ENCODE measurements at regions not wholly inside any gene's neighbourhood (a gene's known extent, or its start where the extent isn't known, plus 50 kb on each side); places are given as distances from the start of the nearest gene placed in this dataset.

- Histone ChIP-seq H4K8ac (ENCODE audit: low read depth, low read length) (no peak overlapping the region), H3K79me1 (ENCODE audit: low read length) (no peaks in the 10 kb centered on the region), H3K4ac (ENCODE audit: low read depth, low read length) (no peak overlapping the region), H3K4me1 (ENCODE audit: control insufficient read depth, low read depth, low read length) (no peaks in the 10 kb centered on the region), H3K27ac (ENCODE audit: low read depth, low read length) (no peak overlapping the region), H4K5ac (ENCODE audit: low read length) (no peak overlapping the region), H2BK5ac (ENCODE audit: low read length) (no peak overlapping the region), H3K4me3 (ENCODE audit: low read length) (no peak overlapping the region), H3K9ac (ENCODE audit: low read length) (no peak overlapping the region), H2BK120ac (ENCODE audit: low read depth, low read length) (no peak overlapping the region), H3K23ac (ENCODE audit: low read length) (no peak overlapping the region), H3K4me2 (ENCODE audit: low read length) (no peak overlapping the region), H3K18ac (ENCODE audit: low read length) (peak overlapping the region; percentile 51), H3K27me3 (ENCODE audit: insufficient read depth, low read length, poor library complexity) (no peaks in the 10 kb centered on the region), H2AK5ac (ENCODE audit: low read length) (no peak overlapping the region), H3K56ac (ENCODE audit: low read length) (no peak overlapping the region), H3K79me2 (ENCODE audit: control insufficient read depth, insufficient read depth, low read length) (no peaks in the 10 kb centered on the region), H2BK15ac (replicated peaks; ENCODE audit: low read depth) (no peak overlapping the region), H3K36me3 (ENCODE audit: control insufficient read depth, insufficient read depth, low read length) (no peaks in the 10 kb centered on the region)
- no peak for DNase-seq
- WGBS (ENCODE audit: extremely low coverage, insufficient coverage, low lambda C conversion rate) = no CpG with 5 or more reads among the region's 4 CpGs
Measured at GRCh38 chr3:21158861-21159542, 592.0 kb downstream of the ZNF385D start.

GRCh38 chr3:21154911-21155310, 596.1 kb downstream of the ZNF385D start:
- Histone ChIP-seq H3K79me2 (ENCODE audit: control insufficient read depth, insufficient read depth, low read length) (no peaks in the 10 kb centered on the region), H3K27me3 (ENCODE audit: insufficient read depth, low read length, poor library complexity) (no peaks in the 10 kb centered on the region)

DNA sequence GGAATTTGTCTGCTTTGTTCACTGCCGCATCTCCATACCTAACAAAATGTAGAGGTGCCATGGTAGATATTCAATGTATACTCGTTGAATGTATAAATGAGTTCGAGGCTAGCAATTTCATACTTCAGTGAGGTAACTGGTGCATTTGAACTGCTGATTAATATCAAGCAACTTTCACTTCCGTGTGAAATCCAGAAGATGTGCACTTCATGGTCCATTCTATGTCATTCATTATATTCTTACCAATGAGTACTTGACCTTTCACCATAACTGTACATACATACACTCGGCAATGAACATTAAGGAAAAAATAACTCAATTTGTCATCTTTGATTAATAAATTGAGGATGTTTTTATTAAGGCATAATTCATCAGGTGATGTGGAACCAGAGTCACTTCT, 598.5 kb downstream of the ZNF385D start:
- Histone ChIP-seq H3K27ac (ENCODE audit: low read depth, low read length) (no peak overlapping the region), H3K4me1 (ENCODE audit: control insufficient read depth, low read depth, low read length) (no peaks in the 10 kb centered on the region), H3K27me3 (ENCODE audit: insufficient read depth, low read length, poor library complexity) (no peaks in the 10 kb centered on the region), H2BK5ac (ENCODE audit: low read length) (no peak overlapping the region), H3K9ac (ENCODE audit: low read length) (no peak overlapping the region), H3K36me3 (ENCODE audit: control insufficient read depth, insufficient read depth, low read length) (no peaks in the 10 kb centered on the region), H3K23ac (ENCODE audit: low read length) (no peak overlapping the region), H3K56ac (ENCODE audit: low read length) (no peak overlapping the region), H3K18ac (ENCODE audit: low read length) (no peak overlapping the region), H3K4ac (ENCODE audit: low read depth, low read length) (no peak overlapping the region), H3K4me2 (ENCODE audit: low read length) (no peak overlapping the region), H3K79me1 (ENCODE audit: low read length) (no peaks in the 10 kb centered on the region), H3K79me2 (ENCODE audit: control insufficient read depth, insufficient read depth, low read length) (no peaks in the 10 kb centered on the region), H2BK120ac (ENCODE audit: low read depth, low read length) (no peak overlapping the region), H3K4me3 (ENCODE audit: low read length) (no peak overlapping the region), H2AK5ac (ENCODE audit: low read length) (no peak overlapping the region), H4K5ac (ENCODE audit: low read length) (no peak overlapping the region), H2BK15ac (replicated peaks; ENCODE audit: low read depth) (no peak overlapping the region), H4K8ac (ENCODE audit: low read depth, low read length) (no peak overlapping the region)
- no CpG with 5 or more reads among the region's 5 CpGs for WGBS (ENCODE audit: extremely low coverage, insufficient coverage, low lambda C conversion rate)
- no peak for DNase-seq

More at GRCh38 chr3:21154911-21155310, 596.1 kb downstream of the ZNF385D start:
- H3K36me3 ChIP-seq (ENCODE audit: control insufficient read depth, insufficient read depth, low read length) = no peaks in the 10 kb centered on the region
- no peak overlapping the region for H2BK15ac ChIP-seq (replicated peaks; ENCODE audit: low read depth)
- H2BK120ac ChIP-seq (ENCODE audit: low read depth, low read length) = no peak overlapping the region
- H4K5ac ChIP-seq (ENCODE audit: low read length) = no peak overlapping the region
- H2AK5ac ChIP-seq (ENCODE audit: low read length) = no peak overlapping the region
- H3K4ac ChIP-seq (ENCODE audit: low read depth, low read length) = no peak overlapping the region
- no peak overlapping the region for H3K18ac ChIP-seq (ENCODE audit: low read length)
- no peaks in the 10 kb centered on the region for H3K79me1 ChIP-seq (ENCODE audit: low read length)
- H3K4me3 ChIP-seq (ENCODE audit: low read length) = no peak overlapping the region
- no peak overlapping the region for H3K56ac ChIP-seq (ENCODE audit: low read length)
- H3K9ac ChIP-seq (ENCODE audit: low read length) = no peak overlapping the region
- H3K23ac ChIP-seq (ENCODE audit: low read length) = no peak overlapping the region
- H3K27ac ChIP-seq (ENCODE audit: low read depth, low read length) = no peak overlapping the region
- H4K8ac ChIP-seq (ENCODE audit: low read depth, low read length) = no peak overlapping the region
- H3K4me2 ChIP-seq (ENCODE audit: low read length) = no peak overlapping the region
- no peaks in the 10 kb centered on the region for H3K4me1 ChIP-seq (ENCODE audit: control insufficient read depth, low read depth, low read length)
- no peak overlapping the region for H2BK5ac ChIP-seq (ENCODE audit: low read length)
- no peak for DNase-seq

- H3K36me3 ChIP-seq (ENCODE audit: control insufficient read depth, insufficient read depth, low read length) = no peaks in the 10 kb centered on the region
- no peak overlapping the region for H2BK5ac ChIP-seq (ENCODE audit: low read length)
Measured at GRCh38 chr3:21142949-21143348, 608.1 kb downstream of the ZNF385D start.

DNA sequence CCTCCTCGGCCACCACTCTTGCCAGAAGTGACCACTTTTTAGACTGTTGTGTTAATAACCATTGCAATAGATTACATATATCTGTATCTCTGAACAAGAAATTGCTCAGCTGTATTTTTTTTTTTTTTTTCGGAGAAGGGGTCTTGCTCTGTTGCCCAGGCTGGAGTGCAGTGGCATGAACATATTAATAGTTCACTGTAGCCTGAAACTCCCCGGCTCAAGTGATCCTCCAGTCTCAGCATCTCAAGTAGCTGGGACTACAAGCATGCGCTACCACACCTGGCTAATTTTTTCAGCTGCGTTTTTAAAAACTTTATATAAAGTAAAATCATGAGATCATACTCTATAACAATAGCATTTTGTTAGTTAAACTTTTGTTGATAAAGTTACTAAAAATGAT, 609.0 kb downstream of the ZNF385D start:
- H3K4me1 ChIP-seq (ENCODE audit: control insufficient read depth, low read depth, low read length) = no peaks in the 10 kb centered on the region
- H3K27ac ChIP-seq (ENCODE audit: low read depth, low read length) = no peak overlapping the region
- no peak overlapping the region for H2AK5ac ChIP-seq (ENCODE audit: low read length)
- H2BK15ac ChIP-seq (replicated peaks; ENCODE audit: low read depth) = no peak overlapping the region
- H3K23ac ChIP-seq (ENCODE audit: low read length) = no peak overlapping the region
- no peaks in the 10 kb centered on the region for H3K36me3 ChIP-seq (ENCODE audit: control insufficient read depth, insufficient read depth, low read length)
- no peak overlapping the region for H4K5ac ChIP-seq (ENCODE audit: low read length)
- no peaks in the 10 kb centered on the region for H3K27me3 ChIP-seq (ENCODE audit: insufficient read depth, low read length, poor library complexity)
- no peak overlapping the region for H3K18ac ChIP-seq (ENCODE audit: low read length)
- no peak overlapping the region for H2BK120ac ChIP-seq (ENCODE audit: low read depth, low read length)
- H3K9ac ChIP-seq (ENCODE audit: low read length) = no peak overlapping the region
- peak overlapping the region; percentile 56 for H4K8ac ChIP-seq (ENCODE audit: low read depth, low read length)
- H3K4ac ChIP-seq (ENCODE audit: low read depth, low read length) = no peak overlapping the region
- H3K4me2 ChIP-seq (ENCODE audit: low read length) = no peak overlapping the region
- H3K79me1 ChIP-seq (ENCODE audit: low read length) = no peaks in the 10 kb centered on the region
- no peaks in the 10 kb centered on the region for H3K79me2 ChIP-seq (ENCODE audit: control insufficient read depth, insufficient read depth, low read length)
- H2BK5ac ChIP-seq (ENCODE audit: low read length) = no peak overlapping the region
- no CpG with 5 or more reads among the region's 5 CpGs for WGBS (ENCODE audit: extremely low coverage, insufficient coverage, low lambda C conversion rate)
- no peak overlapping the region for H3K56ac ChIP-seq (ENCODE audit: low read length)
- no peak overlapping the region for H3K4me3 ChIP-seq (ENCODE audit: low read length)
- DNase-seq = no peak

More at GRCh38 chr3:21142949-21143348, 608.1 kb downstream of the ZNF385D start:
- H3K56ac ChIP-seq (ENCODE audit: low read length) = no peak overlapping the region
- no CpG with 5 or more reads among the region's 3 CpGs for WGBS (ENCODE audit: extremely low coverage, insufficient coverage, low lambda C conversion rate)
- no peaks in the 10 kb centered on the region for H3K4me1 ChIP-seq (ENCODE audit: control insufficient read depth, low read depth, low read length)
- H4K5ac ChIP-seq (ENCODE audit: low read length) = no peak overlapping the region
- no peak overlapping the region for H4K8ac ChIP-seq (ENCODE audit: low read depth, low read length)
- H2BK15ac ChIP-seq (replicated peaks; ENCODE audit: low read depth) = no peak overlapping the region
- H3K18ac ChIP-seq (ENCODE audit: low read length) = no peak overlapping the region
- no peak overlapping the region for H2BK120ac ChIP-seq (ENCODE audit: low read depth, low read length)
- H3K79me2 ChIP-seq (ENCODE audit: control insufficient read depth, insufficient read depth, low read length) = no peaks in the 10 kb centered on the region
- no peaks in the 10 kb centered on the region for H3K27me3 ChIP-seq (ENCODE audit: insufficient read depth, low read length, poor library complexity)
- no peak overlapping the region for H2AK5ac ChIP-seq (ENCODE audit: low read length)
- H3K9ac ChIP-seq (ENCODE audit: low read length) = no peak overlapping the region
- no peak overlapping the region for H3K4me2 ChIP-seq (ENCODE audit: low read length)
- no peak for DNase-seq
- H3K4ac ChIP-seq (ENCODE audit: low read depth, low read length) = no peak overlapping the region
- no peak overlapping the region for H3K23ac ChIP-seq (ENCODE audit: low read length)
- no peak overlapping the region for H3K4me3 ChIP-seq (ENCODE audit: low read length)
- no peaks in the 10 kb centered on the region for H3K79me1 ChIP-seq (ENCODE audit: low read length)
- H3K27ac ChIP-seq (ENCODE audit: low read depth, low read length) = no peak overlapping the region

DNA sequence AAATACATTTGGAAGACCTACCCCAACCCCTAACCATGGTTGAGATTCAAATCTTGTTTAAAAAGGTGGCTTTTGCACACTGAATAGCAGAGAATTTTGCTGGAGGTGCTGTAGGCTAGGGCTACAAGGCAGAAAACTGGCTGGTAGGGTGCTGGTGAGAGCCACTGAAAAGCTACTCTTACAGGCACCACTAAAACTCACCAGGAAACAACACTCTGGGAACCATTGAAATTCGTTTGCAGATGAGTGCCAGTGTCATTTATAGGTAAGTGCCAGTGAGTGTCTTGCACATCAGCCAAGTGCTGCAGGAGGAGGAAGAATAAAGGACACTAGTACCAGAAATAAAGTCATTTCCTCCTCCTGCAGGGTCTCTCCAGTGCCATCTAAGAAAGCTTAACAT, 610.2 kb downstream of the ZNF385D start:
- no peaks in the 10 kb centered on the region for H3K4me1 ChIP-seq (ENCODE audit: control insufficient read depth, low read depth, low read length)
- no peak overlapping the region for H3K18ac ChIP-seq (ENCODE audit: low read length)
- no peak overlapping the region for H3K27ac ChIP-seq (ENCODE audit: low read depth, low read length)
- no peaks in the 10 kb centered on the region for H3K79me1 ChIP-seq (ENCODE audit: low read length)
- no peaks in the 10 kb centered on the region for H3K36me3 ChIP-seq (ENCODE audit: control insufficient read depth, insufficient read depth, low read length)
- no peak overlapping the region for H2BK120ac ChIP-seq (ENCODE audit: low read depth, low read length)
- no peak overlapping the region for H3K4ac ChIP-seq (ENCODE audit: low read depth, low read length)
- H3K9ac ChIP-seq (ENCODE audit: low read length) = no peak overlapping the region
- no peaks in the 10 kb centered on the region for H3K27me3 ChIP-seq (ENCODE audit: insufficient read depth, low read length, poor library complexity)
- no peaks in the 10 kb centered on the region for H3K79me2 ChIP-seq (ENCODE audit: control insufficient read depth, insufficient read depth, low read length)
- no peak overlapping the region for H3K56ac ChIP-seq (ENCODE audit: low read length)
- no peak overlapping the region for H3K23ac ChIP-seq (ENCODE audit: low read length)
- no peak overlapping the region for H2BK5ac ChIP-seq (ENCODE audit: low read length)
- H4K5ac ChIP-seq (ENCODE audit: low read length) = no peak overlapping the region
- no peak overlapping the region for H2AK5ac ChIP-seq (ENCODE audit: low read length)
- no peak overlapping the region for H3K4me3 ChIP-seq (ENCODE audit: low read length)
- no peak overlapping the region for H2BK15ac ChIP-seq (replicated peaks; ENCODE audit: low read depth)
- no peak for DNase-seq
- no peak overlapping the region for H3K4me2 ChIP-seq (ENCODE audit: low read length)
- WGBS (ENCODE audit: extremely low coverage, insufficient coverage, low lambda C conversion rate) = no CpG with 5 or more reads among the region's 1 CpG
- H4K8ac ChIP-seq (ENCODE audit: low read depth, low read length) = no peak overlapping the region

Measured in mesendoderm (in vitro differentiated cells).